Endodermal cell (in vitro differentiated cells): ENCODE measurements at regions not wholly inside any gene's neighbourhood (a gene's known extent, or its start where the extent isn't known, plus 50 kb on each side); places are given as distances from the start of the nearest gene placed in this dataset.

Experiments used
- DNase-seq: peaks from one replicate; pipeline ENCODE4 v3.0.0-alpha.2; 2017
- H3K27ac ChIP-seq: 2 replicates; pipeline ENCODE4 v1.5.1; 2013; ENCODE audit warnings: mild to moderate bottlenecking, low read depth, low read length, moderate library complexity
- H3K27me3 ChIP-seq: 2 replicates; pipeline ENCODE4 v1.6.1; 2013; ENCODE audit warnings: mild to moderate bottlenecking, low read length, moderate library complexity; ENCODE audit not compliant: insufficient read depth, control insufficient read depth, poor library complexity, severe bottlenecking
- H3K36me3 ChIP-seq: 2 replicates; pipeline ENCODE4 v1.7.0; 2013; ENCODE audit warnings: mild to moderate bottlenecking, low read length, moderate library complexity; ENCODE audit not compliant: control insufficient read depth, insufficient read depth
- H3K4me1 ChIP-seq: one replicate; pipeline ENCODE4 v1.7.0; 2013; ENCODE audit warnings: low read length; ENCODE audit not compliant: control insufficient read depth, insufficient read depth
- H3K4me3 ChIP-seq: 2 replicates; pipeline ENCODE4 v1.5.1; 2013; ENCODE audit warnings: mild to moderate bottlenecking, low read length, moderate library complexity
- H3K9ac ChIP-seq: 2 replicates; pipeline ENCODE4 v1.6.1; 2013; ENCODE audit warnings: mild to moderate bottlenecking, low read length, moderate library complexity; ENCODE audit not compliant: poor library complexity, severe bottlenecking; ENCODE audit errors: extremely low read depth
- H3K9me3 ChIP-seq: 2 replicates; pipeline ENCODE4 v1.6.1; 2013; ENCODE audit warnings: mild to moderate bottlenecking, low read length, moderate library complexity; ENCODE audit not compliant: control insufficient read depth
- H3K27ac Mint-ChIP-seq: 2 replicates; pipeline ENCODE4 v1.8.0; 2020; ENCODE audit warnings: mixed read lengths
- H3K27me3 Mint-ChIP-seq: 2 replicates; pipeline ENCODE4 v1.8.0; 2021; ENCODE audit warnings: mild to moderate bottlenecking, mixed read lengths; ENCODE audit not compliant: insufficient read depth
- H3K36me3 Mint-ChIP-seq: 2 replicates; pipeline ENCODE4 v1.8.0; 2020; ENCODE audit warnings: low read depth, mixed read lengths
- H3K4me1 Mint-ChIP-seq: 2 replicates; pipeline ENCODE4 v1.8.0; 2020; ENCODE audit warnings: mixed read lengths
- H3K4me3 Mint-ChIP-seq: 2 replicates; pipeline ENCODE4 v1.8.0; 2020; ENCODE audit warnings: mild to moderate bottlenecking, moderate library complexity, mixed read lengths
- H3K9me3 Mint-ChIP-seq: 2 replicates; pipeline ENCODE4 v1.8.0; 2020; ENCODE audit warnings: mild to moderate bottlenecking, mixed read lengths
- WGBS, 2 experiments: methylation state at CpG; one replicate each; pipeline versions ENCODE4 v1.1.5 to v1.1.7; 2013; ENCODE audit warnings: missing lambda C conversion rate in 2 of 2, mixed read lengths in 1 of 2; ENCODE audit not compliant: insufficient coverage in 1 of 2, insufficient read length in 1 of 2; 5-methylcytosine and 5-hydroxymethylcytosine counted together
- TF ChIP-seq, protein P1 (sequence below): fragments of 200-600 bp; sonication (generic); conservative IDR thresholded peaks from 2 replicates; pipeline ENCODE4 v1.5.0; 2021; ENCODE audit warnings: antibody characterized with exemption, mild to moderate bottlenecking

DNA sequence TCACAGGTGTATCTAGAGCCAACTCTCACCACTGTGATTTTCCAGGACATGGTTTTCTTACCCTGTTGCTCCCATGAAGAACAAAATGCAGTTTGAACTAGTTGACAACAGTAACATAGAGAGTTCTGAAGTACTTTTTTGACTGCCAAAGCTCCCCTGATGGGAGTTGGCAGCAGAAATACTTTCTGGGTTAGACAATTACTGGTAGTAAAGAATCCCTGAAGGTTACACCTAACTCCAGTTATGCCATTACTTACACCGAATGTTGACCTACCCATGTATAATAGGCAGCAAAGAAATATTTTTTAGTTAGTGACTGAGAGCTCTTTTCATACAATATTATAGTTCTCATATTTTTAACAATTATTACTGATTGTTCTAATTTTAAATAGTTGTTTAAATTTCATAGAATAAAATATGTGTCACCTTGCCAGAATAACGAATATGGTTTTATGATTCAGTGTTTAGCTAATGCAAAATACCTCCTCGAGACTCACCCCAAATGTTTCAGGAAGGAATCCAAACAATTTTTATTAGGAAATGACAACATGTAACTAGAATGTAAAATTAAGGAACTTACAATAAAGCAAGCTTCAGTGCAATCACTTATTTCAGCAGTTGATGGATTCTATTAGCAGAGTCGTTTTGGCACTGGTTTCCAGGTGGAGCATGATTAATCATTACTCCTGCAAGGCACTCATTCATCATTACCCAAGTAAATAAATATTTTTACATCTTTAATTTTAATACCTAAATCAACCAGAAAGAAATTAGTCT is 237.6 kb downstream of the MRPL39 start:
- Mint-ChIP-seq H3K4me1 (peaks cover 21% of the 10 kb centered on the region), H3K9me3 (no peaks in the 10 kb centered on the region), H3K27me3 (no peaks in the 10 kb centered on the region), H3K4me3 (no peak overlapping the region), H3K27ac (no peak overlapping the region), H3K36me3 (no peaks in the 10 kb centered on the region)
- Histone ChIP-seq H3K27ac (no peak overlapping the region), H3K4me1 (peaks cover 8% of the 10 kb centered on the region), H3K9ac (no peak overlapping the region), H3K27me3 (no peaks in the 10 kb centered on the region), H3K36me3 (no peaks in the 10 kb centered on the region), H3K9me3 (no peaks in the 10 kb centered on the region), H3K4me3 (no peak overlapping the region)
- TF ChIP-seq, protein P1, sequence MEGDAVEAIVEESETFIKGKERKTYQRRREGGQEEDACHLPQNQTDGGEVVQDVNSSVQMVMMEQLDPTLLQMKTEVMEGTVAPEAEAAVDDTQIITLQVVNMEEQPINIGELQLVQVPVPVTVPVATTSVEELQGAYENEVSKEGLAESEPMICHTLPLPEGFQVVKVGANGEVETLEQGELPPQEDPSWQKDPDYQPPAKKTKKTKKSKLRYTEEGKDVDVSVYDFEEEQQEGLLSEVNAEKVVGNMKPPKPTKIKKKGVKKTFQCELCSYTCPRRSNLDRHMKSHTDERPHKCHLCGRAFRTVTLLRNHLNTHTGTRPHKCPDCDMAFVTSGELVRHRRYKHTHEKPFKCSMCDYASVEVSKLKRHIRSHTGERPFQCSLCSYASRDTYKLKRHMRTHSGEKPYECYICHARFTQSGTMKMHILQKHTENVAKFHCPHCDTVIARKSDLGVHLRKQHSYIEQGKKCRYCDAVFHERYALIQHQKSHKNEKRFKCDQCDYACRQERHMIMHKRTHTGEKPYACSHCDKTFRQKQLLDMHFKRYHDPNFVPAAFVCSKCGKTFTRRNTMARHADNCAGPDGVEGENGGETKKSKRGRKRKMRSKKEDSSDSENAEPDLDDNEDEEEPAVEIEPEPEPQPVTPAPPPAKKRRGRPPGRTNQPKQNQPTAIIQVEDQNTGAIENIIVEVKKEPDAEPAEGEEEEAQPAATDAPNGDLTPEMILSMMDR: no peak
- 87 to 100% methylated on average over 1 to 3 of the region's 4 CpGs for WGBS, 2 experiments
- DNase-seq: no peak

DNA sequence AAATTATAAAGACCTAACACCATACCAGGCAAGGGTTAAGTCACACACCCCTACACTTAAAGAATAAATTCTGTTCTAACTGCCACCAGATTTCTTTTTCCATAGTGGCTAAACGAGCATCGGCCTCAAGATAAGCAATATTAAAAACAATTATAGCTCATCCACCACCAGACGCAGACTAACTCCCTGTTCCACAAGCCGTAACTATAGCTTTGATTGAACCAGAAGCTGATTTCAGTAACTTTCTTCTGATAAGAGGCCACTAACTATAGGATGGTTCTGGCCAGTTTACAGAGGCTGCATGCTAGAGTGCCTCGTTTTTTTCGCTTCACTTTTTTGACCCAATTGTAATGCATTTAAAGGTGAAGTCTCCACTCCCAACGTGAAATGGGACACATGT is 238.8 kb downstream of the MRPL39 start:
- no peaks in the 10 kb centered on the region for H3K9me3 Mint-ChIP-seq
- H3K4me3 Mint-ChIP-seq: no peak overlapping the region
- no peaks in the 10 kb centered on the region for H3K36me3 Mint-ChIP-seq
- no peaks in the 10 kb centered on the region for H3K9me3 ChIP-seq
- no peak for DNase-seq
- no peak overlapping the region for H3K4me3 ChIP-seq
- no peaks in the 10 kb centered on the region for H3K27me3 ChIP-seq
- H3K4me1 ChIP-seq: peaks cover 5% of the 10 kb centered on the region
- no peaks in the 10 kb centered on the region for H3K27me3 Mint-ChIP-seq
- no peak overlapping the region for H3K9ac ChIP-seq
- H3K36me3 ChIP-seq: no peaks in the 10 kb centered on the region
- 89 to 90% methylated on average over 4 to 7 of the region's 7 CpGs for WGBS, 2 experiments
- H3K4me1 Mint-ChIP-seq: peaks cover 14% of the 10 kb centered on the region
- H3K27ac Mint-ChIP-seq: no peak overlapping the region
- TF ChIP-seq, protein P1: no peak
- H3K27ac ChIP-seq: no peak overlapping the region

DNA sequence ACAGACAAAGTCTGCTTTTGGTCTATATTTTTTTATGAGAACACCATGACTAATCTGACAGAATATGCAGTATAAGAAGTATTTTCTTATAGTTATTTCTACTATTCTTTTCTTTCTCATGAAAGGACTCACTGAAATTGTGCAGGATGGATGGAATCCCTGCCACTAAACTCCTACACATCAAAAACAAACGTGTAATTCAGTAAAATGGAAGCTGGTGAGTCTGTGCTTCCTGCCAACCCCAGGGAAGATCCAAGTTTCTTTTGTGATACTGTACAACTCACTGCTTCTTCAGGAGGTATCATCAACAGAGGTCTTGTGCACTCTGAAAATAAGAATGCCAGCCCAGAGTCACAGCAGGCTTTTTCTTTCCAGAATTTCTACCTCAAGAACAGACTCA is 241.2 kb downstream of the MRPL39 start:
- WGBS, 2 experiments: 80 to 89% methylated on average over 1 of the region's 1 CpG
- no peak overlapping the region for H3K27ac ChIP-seq
- H3K9me3 ChIP-seq: no peaks in the 10 kb centered on the region

More for the DNA sequence above, 241.2 kb downstream of the MRPL39 start:
- no peak for DNase-seq
- Mint-ChIP-seq H3K4me3 (no peak overlapping the region), H3K27me3 (no peaks in the 10 kb centered on the region), H3K9me3 (no peaks in the 10 kb centered on the region), H3K36me3 (no peaks in the 10 kb centered on the region), H3K27ac (no peak overlapping the region), H3K4me1 (peaks cover 1% of the 10 kb centered on the region)
- no peaks in the 10 kb centered on the region for H3K4me1 ChIP-seq
- no peak overlapping the region for H3K9ac ChIP-seq
- no peaks in the 10 kb centered on the region for H3K36me3 ChIP-seq
- no peaks in the 10 kb centered on the region for H3K27me3 ChIP-seq
- no peak overlapping the region for H3K4me3 ChIP-seq
- TF ChIP-seq, protein P1: no peak
